Stimulated activated CD4-positive, alpha-beta T cell treated with anti-CD3 and anti-CD28 coated beads, Interleukin-12 subunit alpha, Interleukin-12 subunit beta, amount 100 ng/mL, for 48 hours (primary cell): ENCODE measurements at regions not wholly inside any gene's neighbourhood (a gene's known extent, or its start where the extent isn't known, plus 50 kb on each side); places are given as distances from the start of the nearest gene placed in this dataset.

Experiments
- DNase-seq, 3 donors: peaks; one replicate each; pipeline ENCODE4 v3.0.0-alpha.2; 2020; ENCODE audit warnings: low read depth in 2 of 3, low spot score in 1 of 3

DNA sequence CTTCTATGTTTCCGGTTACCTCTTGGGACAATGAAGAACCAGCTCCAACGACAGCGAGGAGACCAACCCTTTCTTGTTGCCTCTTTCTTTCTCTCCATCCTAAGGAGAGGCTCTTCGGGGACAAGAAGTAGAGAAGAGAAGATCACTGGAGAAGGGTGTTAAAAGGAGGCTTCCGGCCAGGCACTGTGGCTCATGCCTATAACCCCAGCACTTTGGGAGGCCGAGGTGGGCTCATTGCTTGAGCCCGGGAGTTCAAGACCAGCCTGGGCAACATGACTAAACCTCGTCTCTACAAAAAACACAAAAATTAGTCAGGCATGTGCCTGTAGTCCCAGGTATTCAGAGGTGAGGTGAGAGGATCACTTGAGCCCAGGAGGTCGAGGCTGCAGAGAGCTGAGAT, 90.8 kb upstream of the TNFAIP3 start:
- no peak for DNase-seq

DNA sequence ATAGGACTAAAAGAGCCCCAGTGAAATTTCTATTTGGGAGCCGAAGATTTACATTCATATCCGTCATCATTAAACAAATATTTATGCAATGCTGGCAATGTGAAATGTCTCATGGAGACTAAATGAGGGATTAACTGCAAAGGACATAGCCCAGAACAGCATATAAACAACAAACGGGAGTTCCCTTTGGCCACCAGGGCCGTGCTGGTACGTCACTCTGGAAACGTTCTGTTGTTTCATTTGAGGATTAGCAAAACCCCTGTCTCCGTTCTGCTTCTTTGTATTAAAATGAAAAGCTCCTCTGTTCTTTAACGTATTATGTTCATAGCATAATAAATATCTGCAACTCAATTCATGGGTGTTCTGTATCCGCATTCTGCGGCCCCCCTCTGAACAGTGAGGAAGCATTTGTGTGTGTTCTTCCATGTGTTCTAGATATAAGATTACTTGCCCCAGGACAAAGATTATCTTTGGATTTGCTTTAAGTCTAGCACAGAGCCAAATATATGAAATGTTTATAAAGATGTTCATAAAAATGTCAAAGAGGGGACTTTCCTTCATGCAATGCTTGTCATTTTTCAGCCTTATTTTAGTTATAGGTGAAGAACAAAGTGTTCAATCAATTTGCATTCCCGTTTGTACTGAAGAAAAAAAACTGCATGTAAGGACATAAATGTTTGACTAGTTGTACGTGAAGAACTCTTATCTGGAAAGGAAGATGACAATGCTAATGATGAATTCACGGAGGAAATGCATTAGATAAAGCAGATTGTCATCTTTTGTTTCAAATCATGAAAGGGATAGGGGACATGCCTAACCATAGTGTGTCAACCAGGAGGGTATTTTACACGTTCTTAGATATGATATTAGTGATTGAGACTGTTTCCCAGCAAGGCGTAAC, 90.0 kb upstream of the TNFAIP3 start:
- DNase-seq, result no peak

GRCh38 chr6:137777687-137778075, 89.4 kb upstream of the TNFAIP3 start:
- DNase-seq, result no peak

GRCh38 chr6:137779982-137780381, 87.1 kb upstream of the TNFAIP3 start:
- DNase-seq, result no peak

- DNase-seq, result no peak
Measured at GRCh38 chr6:137780447-137781034, 86.5 kb upstream of the TNFAIP3 start.

GRCh38 chr6:137781639-137782038, 85.4 kb upstream of the TNFAIP3 start:
- DNase-seq, result no peak

DNA sequence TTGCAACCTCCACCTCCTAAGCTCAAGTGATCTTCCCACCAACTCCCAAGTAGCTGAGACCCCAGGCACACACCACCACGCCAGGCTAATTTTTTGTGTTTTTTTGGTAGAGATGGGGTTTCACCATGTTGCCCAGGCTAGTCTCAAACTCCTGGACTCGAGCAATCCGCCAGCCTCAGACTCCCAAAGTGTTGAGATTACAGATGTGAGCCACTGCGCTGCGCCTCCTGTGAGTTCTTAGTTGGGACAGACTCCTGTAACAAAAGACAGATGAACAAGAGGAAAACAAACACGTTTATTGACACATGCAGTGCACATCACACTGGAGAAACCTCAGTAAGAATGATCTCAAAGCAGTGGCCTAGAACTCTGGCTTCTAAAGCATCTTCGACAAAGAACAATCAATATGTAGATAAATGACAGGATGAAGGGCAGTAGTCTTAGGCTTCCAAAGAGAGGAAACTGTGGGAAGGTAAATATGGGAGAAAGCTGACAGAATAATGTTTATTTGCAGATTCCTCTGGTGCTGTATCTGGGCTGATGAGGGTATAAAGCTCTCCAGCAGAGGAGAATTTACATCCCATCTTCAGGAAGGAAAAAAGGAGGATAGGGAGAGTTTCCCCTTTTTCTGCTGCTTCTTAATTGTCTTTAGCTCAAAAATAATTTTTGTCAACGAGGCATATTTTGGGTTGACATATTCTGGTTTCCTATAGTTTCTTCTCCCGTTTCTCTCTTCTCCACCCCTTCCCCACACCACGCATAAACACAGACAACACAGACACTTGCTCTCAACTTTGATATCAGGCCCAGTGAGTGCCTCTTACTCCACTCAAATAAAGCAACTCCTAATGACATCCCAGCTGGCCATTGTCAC, 84.7 kb upstream of the TNFAIP3 start:
- no peak for DNase-seq

DNA sequence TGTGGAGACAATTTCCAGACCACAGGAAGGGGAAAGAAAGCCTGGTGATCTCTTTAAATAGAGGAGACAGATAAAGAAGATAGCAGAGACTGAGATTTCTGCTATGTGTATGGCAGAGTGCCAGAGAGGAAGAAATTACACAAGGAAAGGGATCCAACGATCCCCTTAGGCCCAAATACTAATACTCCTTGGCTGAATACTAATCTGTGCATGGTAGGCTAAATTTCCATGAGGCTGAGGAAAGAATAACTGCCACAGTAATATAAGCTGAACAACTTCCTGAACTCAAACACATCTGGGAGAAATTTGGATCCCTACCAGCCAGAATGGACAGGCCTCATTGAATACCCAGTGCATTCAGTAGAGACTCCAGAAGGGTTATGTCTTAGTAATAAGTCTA, 83.3 kb upstream of the TNFAIP3 start:
- no peak for DNase-seq

- DNase-seq, result no peak
Measured at GRCh38 chr6:137784583-137784982, 82.5 kb upstream of the TNFAIP3 start.

DNA sequence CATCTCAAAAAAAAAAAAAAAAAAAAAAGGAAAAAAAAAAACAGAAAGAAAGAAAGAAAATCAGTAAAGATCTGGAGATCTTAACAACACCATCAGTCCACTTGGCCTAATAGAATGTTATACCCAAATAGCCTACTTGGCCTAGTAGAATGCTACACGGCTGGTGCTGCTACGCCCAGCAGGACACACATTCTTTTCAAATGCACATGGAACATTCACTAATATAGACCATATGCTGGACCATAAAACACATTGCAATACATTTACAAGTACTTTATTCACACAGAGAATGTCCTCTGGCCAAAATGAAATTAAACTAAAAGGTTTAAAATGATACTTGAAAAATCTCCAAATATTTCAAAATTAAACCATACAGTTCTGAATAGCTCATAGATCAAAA, 80.0 kb upstream of the TNFAIP3 start:
- DNase-seq, result no peak

GRCh38 chr6:137788248-137788647, 78.8 kb upstream of the TNFAIP3 start:
- no peak for DNase-seq

DNA sequence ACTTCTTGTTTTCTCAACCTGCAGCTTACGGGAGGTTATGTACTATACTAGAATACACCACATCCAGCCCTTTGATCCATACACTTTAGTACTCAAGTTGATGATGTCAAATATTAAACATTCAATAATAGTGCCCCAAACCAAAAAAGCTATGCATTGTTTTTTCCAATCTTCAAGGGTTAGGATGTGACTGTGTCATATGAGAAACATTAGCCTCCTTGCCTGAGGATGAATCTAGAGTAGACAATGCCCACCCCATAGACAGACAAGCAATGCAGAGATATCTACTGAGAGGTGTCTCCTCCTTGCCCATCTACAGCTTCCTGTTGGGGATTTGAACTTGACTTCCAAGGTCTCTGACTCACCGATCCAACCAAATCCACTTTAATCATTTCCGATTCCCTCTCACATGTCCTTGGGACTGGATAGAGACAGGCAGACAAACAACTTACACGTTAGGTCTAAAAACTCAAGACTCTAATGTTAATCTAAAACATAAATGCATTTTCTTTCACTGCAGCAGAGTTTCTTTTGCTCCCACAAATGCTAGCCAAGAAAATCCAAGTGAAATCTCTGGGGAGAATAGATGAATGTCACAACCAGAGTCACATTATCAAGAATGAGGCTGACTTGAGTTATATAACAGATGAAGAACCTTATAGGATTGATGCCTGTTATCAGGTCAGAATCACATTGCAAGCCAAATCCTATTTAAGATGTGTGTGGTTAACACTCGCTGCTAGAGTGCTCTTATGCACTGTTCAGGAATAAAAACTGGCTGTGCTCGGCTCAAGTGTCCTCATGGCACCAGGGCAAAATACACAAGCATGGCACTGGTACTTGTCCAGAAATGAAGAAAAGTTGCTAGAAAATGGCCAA, 75.5 kb upstream of the TNFAIP3 start:
- DNase-seq, result no peak

GRCh38 chr6:137792160-137793033, 74.7 kb upstream of the TNFAIP3 start:
- no peak for DNase-seq

DNA sequence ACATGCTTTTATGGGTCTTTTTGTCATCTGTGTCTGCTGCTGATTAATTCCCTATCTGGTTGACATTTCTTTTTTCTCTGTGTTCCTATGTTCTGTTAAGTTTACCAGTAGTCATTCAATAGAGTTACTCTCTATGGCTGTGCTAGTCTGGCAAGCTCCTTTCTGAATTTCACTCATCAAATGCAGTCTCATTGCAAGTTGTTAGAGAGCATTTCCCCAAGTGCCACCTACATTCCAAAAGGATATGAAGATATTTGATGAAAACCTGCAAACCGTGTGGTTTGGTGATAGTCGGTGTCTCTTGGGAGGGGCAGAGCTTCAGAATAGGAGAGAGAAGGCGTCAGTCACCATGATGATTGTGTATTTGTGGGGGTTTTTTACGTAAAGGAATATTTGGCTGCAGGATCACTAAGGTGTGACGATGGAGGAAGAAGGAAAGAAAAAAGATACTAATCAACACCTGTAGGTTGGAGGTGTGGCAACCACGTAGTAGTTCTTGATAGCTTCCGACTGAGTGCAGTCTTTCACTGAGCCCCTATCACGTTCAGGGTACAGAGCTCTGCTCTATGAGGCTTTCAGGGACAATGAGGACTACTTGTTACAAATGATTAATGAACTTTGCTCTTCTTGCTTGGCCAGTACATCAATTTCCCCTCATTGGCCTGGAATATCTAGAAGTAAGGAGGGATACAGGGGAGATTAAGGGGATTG, 73.1 kb upstream of the TNFAIP3 start:
- no peak for DNase-seq

- no peak for DNase-seq
Measured at GRCh38 chr6:137794516-137795201, 72.4 kb upstream of the TNFAIP3 start.

DNA sequence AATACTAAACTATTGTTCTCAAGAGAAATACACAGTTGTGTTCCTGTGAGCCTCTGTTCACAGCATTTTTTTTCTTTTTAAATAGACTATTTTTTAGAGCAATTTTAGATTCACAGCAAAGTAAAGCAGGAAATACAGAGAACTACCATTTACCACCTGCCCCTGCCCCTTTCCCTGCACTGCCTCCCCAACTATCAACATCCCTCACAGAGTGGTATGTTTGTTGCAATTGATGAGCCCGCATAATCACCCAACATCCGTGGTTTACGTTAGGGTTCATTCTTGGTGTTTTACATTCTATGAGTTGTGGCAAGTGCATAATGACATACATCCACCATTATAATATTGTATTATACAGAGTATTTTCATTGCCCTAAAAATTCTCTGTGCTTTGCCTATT, 71.6 kb upstream of the TNFAIP3 start:
- no peak for DNase-seq

GRCh38 chr6:137798261-137798660, 68.8 kb upstream of the TNFAIP3 start:
- no peak for DNase-seq

- DNase-seq, result no peak
Measured at GRCh38 chr6:137798846-137799245, 68.2 kb upstream of the TNFAIP3 start.
